ENCODE measurements at regions not wholly inside any gene's neighbourhood (a gene's known extent, or its start where the extent isn't known, plus 50 kb on each side); places are given as distances from the start of the nearest gene placed in this dataset.

- DNase-seq (ENCODE audit: low read depth), result no peak
- TF ChIP-seq CTCF (conservative IDR thresholded peaks at IDR 0.05; ENCODE audit: low read depth, low read length), result no peak
- H3K4me3 ChIP-seq (ENCODE audit: low read length), result no peak overlapping the region
Measured at GRCh38 chr12:82057770-82058169, 298.6 kb upstream of the PPFIA2 start.

GRCh38 chr12:82055391-82055790 lies 296.2 kb upstream of the PPFIA2 start:
- no peak for DNase-seq (ENCODE audit: low read depth)
- no peak overlapping the region for H3K4me3 ChIP-seq (ENCODE audit: low read length)
- no peak for TF ChIP-seq CTCF (conservative IDR thresholded peaks at IDR 0.05; ENCODE audit: low read depth, low read length)

GRCh38 chr12:82054566-82054965 lies 295.4 kb upstream of the PPFIA2 start:
- H3K4me3 ChIP-seq (ENCODE audit: low read length), result no peak overlapping the region
- no peak for DNase-seq (ENCODE audit: low read depth)
- no peak for TF ChIP-seq CTCF (conservative IDR thresholded peaks at IDR 0.05; ENCODE audit: low read depth, low read length)

GRCh38 chr12:82047446-82047845 lies 288.3 kb upstream of the PPFIA2 start:
- TF ChIP-seq CTCF (conservative IDR thresholded peaks at IDR 0.05; ENCODE audit: low read depth, low read length), result no peak
- no peak overlapping the region for H3K4me3 ChIP-seq (ENCODE audit: low read length)
- peak; percentile 55 for DNase-seq (ENCODE audit: low read depth)

GRCh38 chr12:82040987-82041743 lies 282.0 kb upstream of the PPFIA2 start:
- DNase-seq (ENCODE audit: low read depth), result no peak
- H3K4me3 ChIP-seq (ENCODE audit: low read length), result no peak overlapping the region
- no peak for TF ChIP-seq CTCF (conservative IDR thresholded peaks at IDR 0.05; ENCODE audit: low read depth, low read length)

GRCh38 chr12:82034769-82035168 lies 275.6 kb upstream of the PPFIA2 start:
- DNase-seq (ENCODE audit: low read depth), result no peak
- no peak for TF ChIP-seq CTCF (conservative IDR thresholded peaks at IDR 0.05; ENCODE audit: low read depth, low read length)
- no peak overlapping the region for H3K4me3 ChIP-seq (ENCODE audit: low read length)

GRCh38 chr12:82029936-82030335 lies 270.8 kb upstream of the PPFIA2 start:
- TF ChIP-seq CTCF (conservative IDR thresholded peaks at IDR 0.05; ENCODE audit: low read depth, low read length), result no peak
- DNase-seq (ENCODE audit: low read depth), result no peak
- no peak overlapping the region for H3K4me3 ChIP-seq (ENCODE audit: low read length)
